Endothelial cell of umbilical vein (primary cell): ENCODE measurements at regions not wholly inside any gene's neighbourhood (a gene's known extent, or its start where the extent isn't known, plus 50 kb on each side); places are given as distances from the start of the nearest gene placed in this dataset.

Experiments used
- BruUV-seq: library from RNA; stranded (reverse); fragments of 400-500 nt; replicated peaks from 2 replicates; lab custom pipeline; 2021; lab: Mats Ljungman, UMichigan
- CTCF ChIA-PET: fragments of 300-600, 350-600 bp; sonication (Branson Sonifier 250); formaldehyde crosslinking; loops from one replicate; lab custom pipeline; 2021; ENCODE audit warnings: antibody characterized with exemption, inconsistent platforms; lab: Charles Lee
- POLR2A ChIA-PET: fragments of 300-600, 350-600 bp; sonication (Branson Sonifier 250); formaldehyde crosslinking; loops from one replicate; lab custom pipeline; 2021; ENCODE audit warnings: antibody characterized with exemption, inconsistent platforms; lab: Charles Lee
- DNase-seq: peaks from one replicate; pipeline ENCODE4 v3.0.0-alpha.2; 2011; ENCODE audit warnings: low read depth, low spot score
- FAIRE-seq: peaks from 2 replicates; lab custom pipeline; 2011; peaks lifted over from hg19 to GRCh38; lab: Jason Lieb, UNC
- H2AFZ ChIP-seq: 2 replicates; pipeline ENCODE4 v1.6.0; 2012; ENCODE audit warnings: low read depth, low read length, control low read depth, inconsistent platforms
- H3K27ac ChIP-seq: 2 replicates; pipeline ENCODE4 v1.5.1; 2011; ENCODE audit warnings: low read depth, mild to moderate bottlenecking, control low read depth, low read length, moderate library complexity; ENCODE audit not compliant: insufficient read depth
- H3K27me3 ChIP-seq, 2 experiments: 2 replicates each; pipeline versions ENCODE4 v1.6.0 to v1.6.1; 2011; ENCODE audit warnings: low read length in 2 of 2, mixed read lengths in 1 of 2; ENCODE audit not compliant: control insufficient read depth in 2 of 2, insufficient read depth in 2 of 2
- H3K36me3 ChIP-seq, 2 experiments: 2 replicates in 1 of 2; 3 replicates in 1 of 2; pipeline ENCODE4 v1.5.1; 2011; ENCODE audit warnings: low read length in 2 of 2, mild to moderate bottlenecking in 1 of 2, moderate library complexity in 1 of 2; ENCODE audit not compliant: control insufficient read depth in 2 of 2, insufficient read depth in 2 of 2; ENCODE audit errors: extremely low read depth in 1 of 2
- H3K4me1 ChIP-seq: 3 replicates; pipeline ENCODE4 v1.5.1; 2011; ENCODE audit warnings: mild to moderate bottlenecking, low read length; ENCODE audit not compliant: control insufficient read depth, insufficient read depth; ENCODE audit errors: extremely low read depth
- H3K4me2 ChIP-seq: 2 replicates; pipeline ENCODE4 v1.6.1; 2011; ENCODE audit warnings: low read length, control low read depth, mixed read lengths; ENCODE audit not compliant: insufficient read depth
- H3K4me3 ChIP-seq, 3 experiments: fragments of 200-600 bp in 1 of 3; sonication (generic), shearing (Covaris generic) in 1 of 3; replicated peaks in 1 of 3; 2 replicates each; pipeline ENCODE4 v1.5.1; 2011 to 2016; ENCODE audit warnings: control low read depth in 3 of 3, low read length in 3 of 3, mild to moderate bottlenecking in 2 of 3, inconsistent platforms in 1 of 3, low read depth in 1 of 3, moderate library complexity in 1 of 3; ENCODE audit not compliant: insufficient read depth in 1 of 3
- H3K79me2 ChIP-seq: 2 replicates; pipeline ENCODE4 v1.6.0; 2012; ENCODE audit warnings: low read length, inconsistent platforms; ENCODE audit not compliant: control insufficient read depth, insufficient read depth
- H3K9ac ChIP-seq: replicated peaks from 2 replicates; pipeline ENCODE3; 2011; ENCODE audit warnings: low read length, control low read depth; ENCODE audit not compliant: insufficient read depth; ENCODE audit errors: extremely low read depth
- H3K9me1 ChIP-seq: replicated peaks from 3 replicates; pipeline ENCODE4 v1.6.0; 2011; ENCODE audit warnings: mild to moderate bottlenecking, low read length; ENCODE audit not compliant: control insufficient read depth, insufficient read depth; ENCODE audit errors: extremely low read depth
- H3K9me3 ChIP-seq: replicated peaks from 2 replicates; pipeline ENCODE4 v1.5.1; 2012; ENCODE audit warnings: low read length, inconsistent platforms; ENCODE audit not compliant: control insufficient read depth, insufficient read depth
- H4K20me1 ChIP-seq: replicated peaks from 2 replicates; pipeline ENCODE3; 2011; ENCODE audit warnings: mild to moderate bottlenecking, low read length; ENCODE audit not compliant: control insufficient read depth, insufficient read depth; ENCODE audit errors: extremely low read depth
- EZH2 ChIP-seq: IDR thresholded peaks from 2 replicates; pipeline ENCODE4 v1.6.1; 2012; ENCODE audit warnings: borderline replicate concordance, low read depth, mild to moderate bottlenecking, moderate library complexity, low read length, inconsistent platforms; ENCODE audit not compliant: severe bottlenecking
- FOS ChIP-seq: IDR thresholded peaks from 2 replicates; pipeline ENCODE4 v1.6.1; 2011; ENCODE audit warnings: mild to moderate bottlenecking, low read length, moderate library complexity, borderline replicate concordance; ENCODE audit not compliant: insufficient read depth
- GATA2 ChIP-seq: IDR thresholded peaks from 2 replicates; pipeline ENCODE4 v1.7.0; 2011; ENCODE audit warnings: low read depth, mild to moderate bottlenecking, moderate library complexity, mixed read lengths, low read length; ENCODE audit not compliant: insufficient read length, insufficient read depth
- JUN ChIP-seq: IDR thresholded peaks from 2 replicates; pipeline ENCODE4 v1.6.1; 2011; ENCODE audit warnings: borderline replicate concordance, low read depth; ENCODE audit not compliant: insufficient read length, insufficient read depth
- MYC ChIP-seq: IDR thresholded peaks from one replicate; pipeline ENCODE4 v1.6.1; 2011; ENCODE audit warnings: mild to moderate bottlenecking, low read depth, low read length
- POLR2AphosphoS5 ChIP-seq: IDR thresholded peaks from 2 replicates; pipeline ENCODE4 v1.6.1; 2012; ENCODE audit warnings: low read depth, mild to moderate bottlenecking, control low read depth, low read length, moderate library complexity; ENCODE audit not compliant: insufficient read depth
- dilution Hi-C: fragments of 300-500 bp; cut with MboI; formaldehyde crosslinking; loops from one replicate; pipeline ENCODE4 v1.15.0; 2019; ENCODE audit warnings: low sequenced_read_pairs; ENCODE audit not compliant: extremely low pct_ligation_motif_present
- intact Hi-C: fragments of 100-400 bp; cut with micrococcal nuclease; formaldehyde crosslinking; loops from one replicate; pipeline ENCODE4 v1.10.0; 2022
- TF ChIP-seq, protein P1 (sequence below): IDR thresholded peaks from 2 replicates; pipeline ENCODE4 v1.6.1; 2011; ENCODE audit not compliant: insufficient read depth, insufficient read length

DNA sequence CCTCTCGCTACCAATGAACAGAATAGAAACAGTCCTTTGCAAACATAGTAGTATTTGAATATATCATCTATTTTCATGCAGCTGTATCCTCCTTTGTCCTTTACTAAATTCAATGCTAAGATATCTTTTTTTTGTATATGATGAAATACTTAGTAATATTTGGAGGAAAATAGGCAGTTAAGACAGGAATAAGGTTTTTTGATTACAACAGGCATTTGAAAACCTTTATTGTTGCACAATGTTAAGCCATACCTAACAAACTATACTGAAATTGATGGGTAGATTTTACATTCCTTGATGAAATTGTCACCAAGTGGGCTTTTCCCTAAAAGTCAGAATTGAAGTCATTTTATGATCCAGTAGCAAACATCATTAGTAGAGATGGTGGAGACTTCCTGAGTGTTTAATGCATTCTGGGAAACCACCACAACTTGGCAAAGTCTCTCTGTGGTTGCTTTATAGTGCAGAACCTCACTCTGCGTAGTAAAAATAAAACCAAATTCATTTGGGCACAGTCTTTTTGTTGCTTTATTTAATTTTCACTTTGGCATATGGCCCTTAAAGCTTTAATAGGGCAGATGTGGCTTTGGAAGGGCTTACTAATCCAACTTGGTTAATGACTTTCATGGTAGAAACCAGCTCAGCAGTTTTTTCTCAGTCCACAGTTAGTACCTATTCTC is 216.0 kb downstream of the DIPK2A start:
- CTCF ChIA-PET: no interaction called here
- BruUV-seq: no TSS peak
- no peak for FAIRE-seq

DNA sequence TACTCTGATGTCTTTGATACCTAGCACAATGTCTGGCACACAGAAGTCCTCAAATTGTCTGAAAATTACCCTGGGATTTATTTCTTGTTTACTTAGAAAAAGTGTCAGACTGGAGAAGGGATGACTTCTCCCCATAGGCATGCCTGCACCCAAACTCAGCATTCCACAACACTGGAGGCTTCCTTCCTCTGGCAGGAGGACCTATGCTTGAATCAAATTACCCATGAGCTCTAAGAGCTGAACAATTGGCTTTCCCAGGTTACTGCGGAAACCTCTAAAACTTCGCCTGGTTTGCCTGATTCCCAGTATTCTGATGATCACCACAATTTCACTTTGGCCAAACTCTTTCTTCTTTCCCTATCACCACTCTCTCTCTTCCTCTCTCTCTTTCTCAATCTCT is 217.4 kb downstream of the DIPK2A start:
- no peaks in the 10 kb centered on the region for H3K9me1 ChIP-seq
- no peak overlapping the region for H3K4me3 ChIP-seq
- H3K27ac ChIP-seq: no peak overlapping the region
- no peaks in the 10 kb centered on the region for H3K36me3 ChIP-seq
- DNase-seq (no peak), FAIRE-seq (no peak)
- H3K27me3 ChIP-seq: no peaks in the 10 kb centered on the region
- no peaks in the 10 kb centered on the region for H3K9me3 ChIP-seq
- no TSS peak for BruUV-seq
- no peaks in the 10 kb centered on the region for H4K20me1 ChIP-seq
- no peak overlapping the region for H2AFZ ChIP-seq
- dilution Hi-C loops: no loop called here
- TF ChIP-seq MYC (no peak), FOS (no peak), JUN (no peak), GATA2 (no peak)
- TF ChIP-seq, protein P1, sequence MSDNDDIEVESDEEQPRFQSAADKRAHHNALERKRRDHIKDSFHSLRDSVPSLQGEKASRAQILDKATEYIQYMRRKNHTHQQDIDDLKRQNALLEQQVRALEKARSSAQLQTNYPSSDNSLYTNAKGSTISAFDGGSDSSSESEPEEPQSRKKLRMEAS: no peak
- CTCF ChIA-PET: no interaction called here
- no peak overlapping the region for H3K9ac ChIP-seq
- no peaks in the 10 kb centered on the region for H3K4me1 ChIP-seq
- H3K4me2 ChIP-seq: no peak overlapping the region
- POLR2A ChIA-PET: no interaction called here
- intact Hi-C loops: no loop called here
- H3K79me2 ChIP-seq: no peaks in the 10 kb centered on the region

More for the DNA sequence above, 216.0 kb downstream of the DIPK2A start:
- H4K20me1 ChIP-seq: no peaks in the 10 kb centered on the region
- dilution Hi-C loops (no loop called here), intact Hi-C loops (no loop called here)
- no peak overlapping the region for H3K4me2 ChIP-seq
- no peak overlapping the region for H3K27ac ChIP-seq
- H3K36me3 ChIP-seq: no peaks in the 10 kb centered on the region
- no peaks in the 10 kb centered on the region for H3K79me2 ChIP-seq
- H3K4me1 ChIP-seq: no peaks in the 10 kb centered on the region
- no peaks in the 10 kb centered on the region for H3K9me3 ChIP-seq
- H3K9ac ChIP-seq: no peak overlapping the region
- no peaks in the 10 kb centered on the region for H3K9me1 ChIP-seq
- POLR2A ChIA-PET: no interaction called here
- no peaks in the 10 kb centered on the region for H3K27me3 ChIP-seq
- TF ChIP-seq EZH2: no peak
- no peak for TF ChIP-seq POLR2AphosphoS5
- TF ChIP-seq GATA2: no peak
- no peak for DNase-seq
- no peak overlapping the region for H2AFZ ChIP-seq
- no peak overlapping the region for H3K4me3 ChIP-seq
